OCI-LY1 (cell line): ENCODE measurements at regions not wholly inside any gene's neighbourhood (a gene's known extent, or its start where the extent isn't known, plus 50 kb on each side); places are given as distances from the start of the nearest gene placed in this dataset.

ENCODE experiments used
- H2AFZ ChIP-seq: fragments of 200-600 bp; sonication (generic), shearing (Covaris generic); 2 replicates; pipeline ENCODE4 v1.6.0; 2014; ENCODE audit warnings: antibody characterized with exemption, mild to moderate bottlenecking, low read length
- H3F3A ChIP-seq: fragments of 200-600 bp; sonication (generic), shearing (Covaris generic); 2 replicates; pipeline ENCODE4 v1.6.0; 2014; ENCODE audit warnings: mild to moderate bottlenecking, antibody characterized with exemption, low read length, moderate library complexity; ENCODE audit not compliant: insufficient read depth
- H3K27ac ChIP-seq: fragments of 200-600 bp; sonication (generic); 2 replicates; pipeline ENCODE4 v1.5.1; 2014; ENCODE audit warnings: low read length, mixed run types, mild to moderate bottlenecking, low read depth; ENCODE audit not compliant: poor library complexity, severe bottlenecking
- H3K27me3 ChIP-seq: fragments of 200-600 bp; sonication (generic); 2 replicates; pipeline ENCODE4 v1.6.0; 2014; ENCODE audit warnings: antibody characterized with exemption, mild to moderate bottlenecking, low read length, moderate library complexity; ENCODE audit not compliant: insufficient read depth
- H3K36me3 ChIP-seq: fragments of 200-600 bp; sonication (generic); 2 replicates; pipeline ENCODE4 v1.6.1; 2014; ENCODE audit warnings: mild to moderate bottlenecking, antibody characterized with exemption, low read length, moderate library complexity, mixed read lengths; ENCODE audit not compliant: insufficient read depth
- H3K4me1 ChIP-seq: fragments of 200-600 bp; sonication (generic); 2 replicates; pipeline ENCODE4 v1.5.1; 2014; ENCODE audit warnings: mild to moderate bottlenecking, low read length, moderate library complexity; ENCODE audit not compliant: insufficient read depth, severe bottlenecking
- H3K4me2 ChIP-seq: fragments of 200-600 bp; sonication (generic), shearing (Covaris generic); 2 replicates; pipeline ENCODE4 v1.6.1; 2014; ENCODE audit warnings: low read length
- H3K4me3 ChIP-seq: fragments of 200-600 bp; sonication (generic); 2 replicates; pipeline ENCODE4 v1.5.1; 2014; ENCODE audit warnings: low read length, low read depth, mild to moderate bottlenecking, mixed read lengths; ENCODE audit not compliant: poor library complexity, severe bottlenecking
- H3K79me2 ChIP-seq: fragments of 200-600 bp; shearing (Covaris generic); 2 replicates; pipeline ENCODE4 v1.6.1; 2016; ENCODE audit warnings: mixed run types, low read length, mixed read lengths; ENCODE audit not compliant: insufficient read depth
- H3K9ac ChIP-seq: fragments of 200-600 bp; sonication (generic), shearing (Covaris generic); 2 replicates; pipeline ENCODE4 v1.6.1; 2014; ENCODE audit warnings: mild to moderate bottlenecking, low read length, mixed read lengths
- H3K9me2 ChIP-seq: fragments of 200-600 bp; sonication (generic), shearing (Covaris generic); 2 replicates; pipeline ENCODE4 v1.6.1; 2014; ENCODE audit warnings: low read depth, mild to moderate bottlenecking, low read length, mixed read lengths
- H3K9me3 ChIP-seq: fragments of 200-600 bp; shearing (Covaris generic); 2 replicates; pipeline ENCODE4 v1.6.1; 2014; ENCODE audit warnings: low read length, mixed read lengths
- H4K20me1 ChIP-seq: fragments of 200-600 bp; sonication (generic), shearing (Covaris generic); 2 replicates; pipeline ENCODE4 v1.6.0; 2016; ENCODE audit warnings: mild to moderate bottlenecking, low read length; ENCODE audit not compliant: insufficient read depth
- CTCF ChIP-seq: fragments of 200-600 bp; sonication (generic), shearing (Covaris generic); IDR thresholded peaks from 2 replicates; pipeline ENCODE4 v1.5.1; 2017; ENCODE audit warnings: mild to moderate bottlenecking, antibody characterized with exemption, low read length, moderate library complexity, mixed read lengths
- EZH2 ChIP-seq: fragments of 200-600 bp; sonication (generic), shearing (Covaris generic); IDR thresholded peaks from 2 replicates; pipeline ENCODE4 v1.8.0; 2017; ENCODE audit warnings: borderline replicate concordance, mixed run types, mild to moderate bottlenecking, antibody characterized with exemption, low read length, moderate library complexity, mixed read lengths

GRCh38 chr3:76824658-76825240, 215.2 kb upstream of the ROBO2 start:
- Histone ChIP-seq H3K4me1 (no peaks in the 10 kb centered on the region), H3F3A (no peaks in the 10 kb centered on the region), H3K9me2 (no peaks in the 10 kb centered on the region), H3K9ac (no peak overlapping the region), H3K4me3 (no peak overlapping the region), H3K36me3 (no peaks in the 10 kb centered on the region), H3K27ac (no peak overlapping the region), H2AFZ (no peak overlapping the region), H3K27me3 (no peaks in the 10 kb centered on the region), H3K79me2 (no peaks in the 10 kb centered on the region), H4K20me1 (no peaks in the 10 kb centered on the region), H3K4me2 (no peak overlapping the region), H3K9me3 (no peaks in the 10 kb centered on the region)
- TF ChIP-seq CTCF (no peak), EZH2 (no peak)

GRCh38 chr3:76826861-76827260, 213.0 kb upstream of the ROBO2 start:
- Histone ChIP-seq H3F3A (no peaks in the 10 kb centered on the region), H2AFZ (no peak overlapping the region), H3K4me2 (no peak overlapping the region), H3K27ac (no peak overlapping the region), H3K9me3 (no peaks in the 10 kb centered on the region), H3K9ac (no peak overlapping the region), H3K4me1 (no peaks in the 10 kb centered on the region), H3K4me3 (no peak overlapping the region), H3K36me3 (no peaks in the 10 kb centered on the region), H3K27me3 (no peaks in the 10 kb centered on the region), H3K79me2 (no peaks in the 10 kb centered on the region), H3K9me2 (no peaks in the 10 kb centered on the region), H4K20me1 (no peaks in the 10 kb centered on the region)
- no peak for TF ChIP-seq CTCF
- no peak for TF ChIP-seq EZH2

GRCh38 chr3:76827701-76828226, 212.1 kb upstream of the ROBO2 start:
- H3K4me3 ChIP-seq = no peak overlapping the region

More at GRCh38 chr3:76827701-76828226, 212.1 kb upstream of the ROBO2 start:
- Histone ChIP-seq H3K79me2 (no peaks in the 10 kb centered on the region), H3K27ac (no peak overlapping the region), H3K36me3 (no peaks in the 10 kb centered on the region), H3K27me3 (no peaks in the 10 kb centered on the region), H3F3A (no peaks in the 10 kb centered on the region), H2AFZ (no peak overlapping the region), H3K4me1 (no peaks in the 10 kb centered on the region), H3K9me2 (no peaks in the 10 kb centered on the region), H3K9ac (no peak overlapping the region), H3K4me2 (no peak overlapping the region), H4K20me1 (no peaks in the 10 kb centered on the region), H3K9me3 (no peaks in the 10 kb centered on the region)
- TF ChIP-seq EZH2 (no peak), CTCF (no peak)
